Neural crest cell (in vitro differentiated cells): ENCODE measurements at regions not wholly inside any gene's neighbourhood (a gene's known extent, or its start where the extent isn't known, plus 50 kb on each side); places are given as distances from the start of the nearest gene placed in this dataset.

Source experiments
- DNase-seq: peaks from one replicate; pipeline ENCODE4 v3.0.0; 2021; ENCODE audit warnings: low read depth, mixed read lengths, low spot score
- H3K27ac Mint-ChIP-seq: one replicate; pipeline ENCODE4 v1.8.0; 2021; ENCODE audit warnings: mild to moderate bottlenecking, mixed read lengths; ENCODE audit not compliant: unreplicated experiment
- H3K27me3 Mint-ChIP-seq: 2 replicates; pipeline ENCODE4 v1.8.0; 2021; ENCODE audit warnings: low read depth, mild to moderate bottlenecking, mixed read lengths
- H3K36me3 Mint-ChIP-seq: 2 replicates; pipeline ENCODE4 v1.8.0; 2021; ENCODE audit warnings: low read depth, mild to moderate bottlenecking, mixed read lengths
- H3K4me1 Mint-ChIP-seq: 2 replicates; pipeline ENCODE4 v1.8.0; 2021; ENCODE audit warnings: mixed read lengths
- H3K4me3 Mint-ChIP-seq: one replicate; pipeline ENCODE4 v1.8.0; 2021; ENCODE audit warnings: mild to moderate bottlenecking, mixed read lengths
- H3K9me3 Mint-ChIP-seq: 2 replicates; pipeline ENCODE4 v1.8.0; 2021; ENCODE audit warnings: mixed read lengths
- TF ChIP-seq, protein P1 (sequence below): fragments of 200-600 bp; sonication (generic); conservative IDR thresholded peaks from 2 replicates; pipeline ENCODE4 v1.5.0; 2021; ENCODE audit warnings: antibody characterized with exemption, mild to moderate bottlenecking

GRCh38 chr3:140854961-140855360, 86.7 kb upstream of the SLC25A36 start:
- H3K4me3 Mint-ChIP-seq, result no peak overlapping the region
- TF ChIP-seq, protein P1, sequence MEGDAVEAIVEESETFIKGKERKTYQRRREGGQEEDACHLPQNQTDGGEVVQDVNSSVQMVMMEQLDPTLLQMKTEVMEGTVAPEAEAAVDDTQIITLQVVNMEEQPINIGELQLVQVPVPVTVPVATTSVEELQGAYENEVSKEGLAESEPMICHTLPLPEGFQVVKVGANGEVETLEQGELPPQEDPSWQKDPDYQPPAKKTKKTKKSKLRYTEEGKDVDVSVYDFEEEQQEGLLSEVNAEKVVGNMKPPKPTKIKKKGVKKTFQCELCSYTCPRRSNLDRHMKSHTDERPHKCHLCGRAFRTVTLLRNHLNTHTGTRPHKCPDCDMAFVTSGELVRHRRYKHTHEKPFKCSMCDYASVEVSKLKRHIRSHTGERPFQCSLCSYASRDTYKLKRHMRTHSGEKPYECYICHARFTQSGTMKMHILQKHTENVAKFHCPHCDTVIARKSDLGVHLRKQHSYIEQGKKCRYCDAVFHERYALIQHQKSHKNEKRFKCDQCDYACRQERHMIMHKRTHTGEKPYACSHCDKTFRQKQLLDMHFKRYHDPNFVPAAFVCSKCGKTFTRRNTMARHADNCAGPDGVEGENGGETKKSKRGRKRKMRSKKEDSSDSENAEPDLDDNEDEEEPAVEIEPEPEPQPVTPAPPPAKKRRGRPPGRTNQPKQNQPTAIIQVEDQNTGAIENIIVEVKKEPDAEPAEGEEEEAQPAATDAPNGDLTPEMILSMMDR, result no peak
- peaks cover 4% of the 10 kb centered on the region for H3K9me3 Mint-ChIP-seq
- no peaks in the 10 kb centered on the region for H3K36me3 Mint-ChIP-seq
- no peaks in the 10 kb centered on the region for H3K4me1 Mint-ChIP-seq
- no peak for DNase-seq
- H3K27me3 Mint-ChIP-seq, result no peaks in the 10 kb centered on the region
- no peak overlapping the region for H3K27ac Mint-ChIP-seq

- no peak overlapping the region for H3K27ac Mint-ChIP-seq
- TF ChIP-seq, protein P1, result no peak
Observed at GRCh38 chr3:140856905-140857304, 84.7 kb upstream of the SLC25A36 start.

DNA sequence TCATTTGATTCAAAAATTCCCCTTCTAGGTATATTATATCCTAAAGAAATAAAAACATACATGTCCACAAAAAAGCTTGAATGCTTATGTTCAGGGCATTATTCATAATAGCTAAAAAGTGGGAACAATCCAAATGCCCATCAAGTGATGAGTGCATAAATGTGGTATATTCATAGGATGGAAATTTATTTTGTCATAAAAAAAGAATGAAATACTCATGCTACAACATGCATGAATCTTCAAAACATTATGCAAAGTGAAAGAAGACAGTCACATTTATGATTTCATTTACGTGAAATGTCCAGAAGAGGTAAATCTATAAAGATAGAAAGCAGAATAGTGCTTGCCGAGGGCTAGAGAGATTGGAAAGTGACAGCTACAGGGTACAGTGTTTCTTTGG, 83.6 kb upstream of the SLC25A36 start:
- Mint-ChIP-seq H3K27ac (no peak overlapping the region), H3K9me3 (peaks cover 4% of the 10 kb centered on the region), H3K4me3 (no peak overlapping the region), H3K27me3 (peaks cover 3% of the 10 kb centered on the region), H3K4me1 (no peaks in the 10 kb centered on the region), H3K36me3 (no peaks in the 10 kb centered on the region)
- no peak for DNase-seq
- TF ChIP-seq, protein P1, result no peak

More at GRCh38 chr3:140856905-140857304, 84.7 kb upstream of the SLC25A36 start:
- H3K27me3 Mint-ChIP-seq, result no peaks in the 10 kb centered on the region
- peaks cover 4% of the 10 kb centered on the region for H3K9me3 Mint-ChIP-seq
- no peaks in the 10 kb centered on the region for H3K4me1 Mint-ChIP-seq
- H3K4me3 Mint-ChIP-seq, result no peak overlapping the region
- no peaks in the 10 kb centered on the region for H3K36me3 Mint-ChIP-seq
- DNase-seq, result no peak

DNA sequence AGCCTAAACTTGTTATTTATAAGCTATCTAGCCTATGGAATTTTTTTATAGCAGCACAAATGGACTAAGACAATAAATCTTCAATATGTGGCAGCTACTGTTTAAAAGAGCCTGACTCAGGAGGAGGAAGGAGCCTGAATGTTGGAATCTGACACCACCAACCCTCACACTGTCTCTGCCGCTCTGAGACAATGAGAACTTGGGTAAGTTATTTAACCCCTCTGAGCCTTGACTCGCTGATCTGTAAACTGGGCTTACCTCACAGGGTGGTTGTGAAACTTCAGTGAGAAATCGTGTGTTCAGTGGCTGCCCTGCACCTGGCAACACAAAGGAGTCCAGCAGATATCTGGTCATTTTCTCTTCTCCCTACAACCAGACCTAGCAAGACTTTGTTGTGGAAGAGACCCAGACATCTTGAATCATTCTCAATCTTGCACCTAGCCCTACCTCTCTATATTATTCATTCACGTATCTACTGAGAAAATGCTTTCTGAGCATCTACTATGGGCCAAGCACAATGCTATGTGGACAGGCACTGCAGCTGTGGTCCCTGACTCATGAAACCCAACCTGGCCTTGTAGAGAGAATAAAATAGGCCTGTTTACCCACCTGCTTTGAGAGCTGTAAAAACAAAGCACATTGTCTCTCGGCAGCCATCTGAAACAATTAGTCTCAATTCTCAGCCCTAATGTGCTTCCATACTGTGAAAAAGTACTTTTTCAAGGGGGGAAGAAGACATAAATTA, 81.9 kb upstream of the SLC25A36 start:
- Mint-ChIP-seq H3K36me3 (no peaks in the 10 kb centered on the region), H3K27ac (no peak overlapping the region), H3K27me3 (peaks cover 3% of the 10 kb centered on the region), H3K4me3 (no peak overlapping the region), H3K4me1 (no peaks in the 10 kb centered on the region), H3K9me3 (no peaks in the 10 kb centered on the region)
- DNase-seq, result no peak
- TF ChIP-seq, protein P1, result no peak

DNA sequence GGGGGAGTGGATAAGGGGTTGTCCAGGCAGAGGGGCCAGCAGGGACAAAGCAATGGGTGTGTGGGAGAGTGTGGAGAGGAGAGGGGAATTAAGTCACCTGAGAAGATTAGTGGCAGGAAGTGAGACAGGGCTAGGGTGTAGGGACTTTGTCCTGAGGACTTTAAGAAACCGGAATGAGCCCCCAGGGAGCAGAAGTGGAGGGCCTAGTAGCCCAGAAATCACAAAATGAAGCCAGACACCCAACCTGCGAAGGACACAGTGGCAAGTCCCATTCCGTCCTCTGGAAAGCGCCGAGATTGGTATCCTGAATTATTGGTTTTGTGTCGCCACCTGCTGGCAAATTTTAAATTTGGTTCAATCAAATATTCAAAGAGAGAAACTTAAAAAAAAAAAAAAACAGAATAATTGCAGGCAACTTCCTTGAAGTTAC, 78.0 kb upstream of the SLC25A36 start:
- Mint-ChIP-seq H3K27ac (no peak overlapping the region), H3K4me1 (no peaks in the 10 kb centered on the region), H3K4me3 (no peak overlapping the region), H3K27me3 (peaks cover 10% of the 10 kb centered on the region), H3K36me3 (no peaks in the 10 kb centered on the region), H3K9me3 (peaks cover 2% of the 10 kb centered on the region)
- peak; percentile 76 for DNase-seq
- TF ChIP-seq, protein P1, result peak; percentile 80
